ENCODE measurements at regions not wholly inside any gene's neighbourhood (a gene's known extent, or its start where the extent isn't known, plus 50 kb on each side); places are given as distances from the start of the nearest gene placed in this dataset.

GRCh38 chr1:195941314-195941713 lies 666.9 kb downstream of the KCNT2 start:
- TF ChIP-seq EZH2phosphoT487 (IDR thresholded peaks at IDR 0.05; ENCODE audit: low read depth, severe bottlenecking, unreplicated experiment) (no peak), CTCF (IDR thresholded peaks at IDR 0.05; ENCODE audit: poor library complexity) (no peak)
